LoVo (cell line): ENCODE measurements at regions not wholly inside any gene's neighbourhood (a gene's known extent, or its start where the extent isn't known, plus 50 kb on each side); places are given as distances from the start of the nearest gene placed in this dataset.
"Not testable (repeated sequence)": the region's sequence is repeated elsewhere in the genome, so short reads cannot be mapped to it uniquely, and the experiment has no call there.

Experiments used
- DNase-seq: peaks from one replicate; pipeline ENCODE4 v3.0.0-alpha.2; 2016; ENCODE audit warnings: low spot score

- DNase-seq = no peak
Observed at GRCh38 chr17:53058031-53058430, 764.7 kb upstream of the KIF2B start.

GRCh38 chr17:53046781-53047180 is 775.9 kb upstream of the KIF2B start:
- DNase-seq = no peak

- DNase-seq = no peak
Observed at GRCh38 chr17:53039981-53040380, 782.7 kb upstream of the KIF2B start.

GRCh38 chr17:53033297-53033696 is 789.4 kb upstream of the KIF2B start:
- DNase-seq = no peak

- DNase-seq = peak; percentile 35
Observed at GRCh38 chr17:53032861-53033271, 789.9 kb upstream of the KIF2B start.

GRCh38 chr17:53017227-53017626 is 805.5 kb upstream of the KIF2B start:
- DNase-seq = no peak

GRCh38 chr17:53016085-53016484 is 806.6 kb upstream of the KIF2B start:
- no peak for DNase-seq

- DNase-seq = no peak
Observed at GRCh38 chr17:53012364-53012763, 810.4 kb upstream of the KIF2B start.

GRCh38 chr17:53006006-53006405 is 816.7 kb upstream of the KIF2B start:
- no peak for DNase-seq

- DNase-seq = no peak
Observed at GRCh38 chr17:53004902-53005301, 817.8 kb upstream of the KIF2B start.

- DNase-seq = no peak
Observed at GRCh38 chr17:52995881-52996280, 826.8 kb upstream of the KIF2B start.

- no peak for DNase-seq
Observed at GRCh38 chr17:52995147-52995546, 827.6 kb upstream of the KIF2B start.

- DNase-seq = no peak
Observed at GRCh38 chr17:52986056-52986662, 827.6 kb upstream of the CA10 start.

- DNase-seq = no peak
Observed at GRCh38 chr17:52982331-52982730, 823.8 kb upstream of the CA10 start.

- DNase-seq = no peak
Observed at GRCh38 chr17:52979921-52980320, 821.4 kb upstream of the CA10 start.

- no peak for DNase-seq
Observed at GRCh38 chr17:52965856-52966255, 807.3 kb upstream of the CA10 start.

- DNase-seq = not testable (repeated sequence)
Observed at GRCh38 chr17:52961751-52962150, 803.2 kb upstream of the CA10 start.

GRCh38 chr17:52957411-52957810 is 798.9 kb upstream of the CA10 start:
- no peak for DNase-seq

- no peak for DNase-seq
Observed at GRCh38 chr17:52947418-52947817, 788.9 kb upstream of the CA10 start.

- DNase-seq = no peak
Observed at GRCh38 chr17:52938623-52939230, 780.2 kb upstream of the CA10 start.

- DNase-seq = no peak
Observed at GRCh38 chr17:52930581-52930980, 772.1 kb upstream of the CA10 start.

GRCh38 chr17:52930145-52930544 is 771.6 kb upstream of the CA10 start:
- DNase-seq = no peak

GRCh38 chr17:52923658-52924057 is 765.1 kb upstream of the CA10 start:
- DNase-seq = no peak

GRCh38 chr17:52899235-52899634 is 740.7 kb upstream of the CA10 start:
- DNase-seq = no peak
